ENCODE measurements at regions not wholly inside any gene's neighbourhood (a gene's known extent, or its start where the extent isn't known, plus 50 kb on each side); places are given as distances from the start of the nearest gene placed in this dataset.

DNA sequence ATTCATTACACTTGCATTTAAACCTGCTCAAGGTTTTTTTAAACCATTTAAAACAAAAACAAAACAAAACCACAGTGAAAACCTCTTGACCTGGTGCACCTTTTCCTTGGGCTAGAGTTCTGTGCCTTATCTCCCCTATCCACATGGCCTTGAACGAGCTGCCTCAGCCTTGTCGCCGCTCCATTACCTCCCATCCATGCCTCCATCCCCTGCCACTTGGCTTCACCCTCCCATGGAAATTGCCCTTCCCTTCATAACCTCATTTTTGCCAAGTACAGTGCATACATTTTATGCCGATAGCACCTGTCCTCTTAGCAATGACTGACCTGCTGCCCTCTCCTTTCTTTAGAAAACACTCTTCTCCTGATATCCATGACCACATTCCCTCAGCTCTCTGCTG is 188.6 kb upstream of the ASIC2 start:
- DNase-seq: no peak

GRCh38 chr17:33482636-33483035 is 189.5 kb upstream of the ASIC2 start:
- no peak for DNase-seq

GRCh38 chr17:33484559-33484958 is 191.5 kb upstream of the ASIC2 start:
- DNase-seq: no peak

GRCh38 chr17:33486135-33486885 is 193.2 kb upstream of the ASIC2 start:
- DNase-seq: no peak

- no peak for DNase-seq
Observed at GRCh38 chr17:33487187-33487879, 194.2 kb upstream of the ASIC2 start.

GRCh38 chr17:33491871-33492481 is 198.9 kb upstream of the ASIC2 start:
- no peak for DNase-seq

DNA sequence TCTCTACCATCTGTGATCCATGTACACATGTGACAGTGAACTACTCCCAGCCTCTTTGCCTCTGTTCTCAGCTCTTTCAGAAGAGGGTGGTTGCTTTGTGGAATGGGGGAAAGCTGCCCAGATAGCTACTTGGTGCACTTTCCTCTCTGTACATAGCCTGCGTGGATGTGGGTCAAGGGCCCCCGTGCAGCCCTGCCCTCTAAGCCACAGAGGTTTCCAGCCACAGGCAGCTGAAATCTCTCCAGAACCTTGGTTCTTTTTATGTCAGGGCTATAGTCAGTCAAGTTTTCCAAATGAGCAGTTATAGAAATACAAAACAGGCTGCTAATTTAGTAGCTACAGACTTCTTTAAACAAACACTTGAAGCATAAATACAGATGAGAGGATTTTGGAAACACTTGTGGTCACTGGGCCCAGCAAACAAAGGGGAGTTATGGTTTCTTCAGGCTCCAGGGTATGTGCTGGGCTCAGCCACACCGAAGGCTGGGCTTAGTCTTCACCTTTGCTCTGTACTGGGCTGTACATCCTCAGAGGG is 199.7 kb upstream of the ASIC2 start:
- DNase-seq: no peak

DNA sequence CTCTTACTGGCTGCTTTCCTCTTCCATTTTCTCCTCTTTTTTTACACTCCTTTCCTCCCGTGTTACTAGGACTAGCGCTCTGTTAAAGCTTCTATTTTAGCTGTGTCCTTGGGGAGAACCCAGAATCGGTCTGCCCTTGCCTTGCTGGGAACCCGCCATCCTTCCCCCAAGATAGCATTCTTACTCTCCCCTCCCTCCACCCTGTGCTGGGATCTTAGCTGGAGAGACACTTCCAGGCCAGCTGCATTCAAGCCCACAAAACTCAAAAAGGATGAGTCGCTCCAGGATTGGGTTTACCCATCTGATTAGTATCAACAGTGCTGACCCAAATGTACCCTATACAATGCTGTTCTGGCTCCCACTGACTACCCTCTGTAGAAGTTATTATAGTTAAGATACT is 200.5 kb upstream of the ASIC2 start:
- no peak for DNase-seq

- peak in 1 of 2 experiments; percentile 4 for DNase-seq
Observed at GRCh38 chr17:33494151-33494550, 201.1 kb upstream of the ASIC2 start.

- DNase-seq: no peak
Observed at GRCh38 chr17:33497623-33498022, 204.5 kb upstream of the ASIC2 start.

DNA sequence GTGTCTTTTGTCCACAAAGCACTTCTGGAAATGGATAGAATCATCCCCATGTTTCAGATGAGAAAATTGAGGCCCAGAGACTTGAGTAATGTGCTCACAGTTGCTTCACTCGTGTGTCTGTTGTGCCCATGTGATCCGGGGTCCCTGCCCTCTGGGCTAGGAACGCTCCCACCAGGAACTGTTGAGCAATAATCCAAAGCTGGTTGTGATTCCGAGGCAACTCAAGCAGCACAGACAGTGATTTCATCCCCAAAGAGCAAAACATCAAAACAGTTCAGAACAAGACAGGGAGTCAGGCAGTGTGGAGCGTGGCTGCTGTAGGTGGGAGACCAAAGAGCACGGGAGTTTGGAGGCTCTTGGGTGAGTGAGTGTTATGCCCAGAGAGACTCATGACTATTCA is 205.0 kb upstream of the ASIC2 start:
- no peak for DNase-seq

DNA sequence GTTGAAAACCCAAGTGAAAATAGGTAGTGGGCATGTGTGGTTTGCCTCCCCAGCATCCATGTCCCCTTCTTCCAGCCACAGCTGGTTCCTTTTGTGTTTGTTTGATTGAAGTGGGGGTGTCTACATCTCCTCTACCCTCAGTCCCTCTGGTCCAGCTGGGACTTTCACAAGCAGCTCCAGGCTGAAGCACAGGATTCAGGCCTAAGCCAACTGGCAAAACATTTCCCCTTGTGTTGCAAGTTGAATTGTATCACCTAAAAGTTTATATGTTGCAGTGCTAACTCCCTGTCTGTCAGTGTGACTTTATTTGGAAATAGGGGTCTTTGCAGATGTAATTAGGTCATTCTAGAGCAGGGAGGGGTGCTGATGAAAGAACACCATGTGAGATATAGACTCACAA is 205.9 kb upstream of the ASIC2 start:
- no peak for DNase-seq

- DNase-seq: no peak
Observed at GRCh38 chr17:33500151-33500550, 207.1 kb upstream of the ASIC2 start.

GRCh38 chr17:33501185-33501584 is 208.1 kb upstream of the ASIC2 start:
- DNase-seq: no peak

- no peak for DNase-seq
Observed at GRCh38 chr17:33504571-33504970, 211.5 kb upstream of the ASIC2 start.

DNA sequence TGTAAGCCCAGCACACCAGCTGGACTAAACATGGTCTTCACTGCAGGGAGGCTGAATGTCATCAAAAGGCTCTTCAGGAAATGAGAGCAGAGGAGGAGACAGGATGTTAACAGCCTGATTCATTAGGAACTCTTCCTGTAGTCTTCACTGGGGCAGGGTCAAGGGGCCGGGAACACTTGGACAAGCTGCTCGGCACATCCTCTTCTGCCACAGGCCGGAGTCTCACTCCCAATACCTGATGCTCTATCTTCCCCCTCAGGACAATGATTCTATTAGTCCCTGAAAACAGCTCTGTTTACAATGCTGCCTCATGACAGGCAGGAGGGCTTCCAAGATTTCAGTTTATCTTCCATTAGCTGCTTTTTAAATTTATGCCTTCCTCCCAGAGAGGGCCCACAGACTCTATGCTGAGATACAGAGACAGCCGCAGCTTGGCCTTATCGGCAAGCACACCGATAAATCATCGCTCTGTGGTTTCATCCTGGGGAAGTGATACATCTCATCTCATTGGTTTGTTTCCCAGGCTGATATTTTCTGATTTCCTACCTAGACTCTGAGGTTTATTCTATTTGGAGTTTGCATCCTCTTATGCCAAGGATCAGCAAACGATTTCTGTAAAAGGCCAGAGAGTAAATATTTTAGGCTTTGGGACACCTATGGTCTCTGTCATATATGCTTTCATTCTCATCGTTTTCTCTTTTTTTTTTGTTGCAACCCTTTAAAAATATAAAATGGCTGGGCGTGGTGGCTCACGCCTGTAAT is 214.0 kb upstream of the ASIC2 start:
- no peak for DNase-seq

GRCh38 chr17:33508215-33508614 is 215.1 kb upstream of the ASIC2 start:
- no peak for DNase-seq

DNA sequence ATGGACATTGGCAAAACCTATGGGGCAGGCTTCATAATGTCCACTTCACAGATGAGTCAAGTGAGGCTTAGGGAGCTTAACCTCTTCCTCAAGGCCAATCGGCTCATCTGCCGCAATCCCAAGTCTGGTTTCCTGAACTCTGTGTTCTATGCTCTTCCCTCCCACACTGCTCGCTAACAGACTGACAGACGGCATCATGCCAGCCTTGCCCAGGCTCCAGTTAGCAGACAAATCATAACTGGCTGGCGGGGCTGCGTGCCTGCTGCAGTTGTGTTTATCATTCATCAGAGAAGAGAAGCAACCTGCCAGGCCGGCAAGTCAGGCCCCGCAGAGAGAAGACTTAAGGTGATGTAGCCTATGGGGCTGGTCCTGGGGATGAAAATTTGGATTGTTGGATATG is 216.2 kb upstream of the ASIC2 start:
- DNase-seq: no peak

DNA sequence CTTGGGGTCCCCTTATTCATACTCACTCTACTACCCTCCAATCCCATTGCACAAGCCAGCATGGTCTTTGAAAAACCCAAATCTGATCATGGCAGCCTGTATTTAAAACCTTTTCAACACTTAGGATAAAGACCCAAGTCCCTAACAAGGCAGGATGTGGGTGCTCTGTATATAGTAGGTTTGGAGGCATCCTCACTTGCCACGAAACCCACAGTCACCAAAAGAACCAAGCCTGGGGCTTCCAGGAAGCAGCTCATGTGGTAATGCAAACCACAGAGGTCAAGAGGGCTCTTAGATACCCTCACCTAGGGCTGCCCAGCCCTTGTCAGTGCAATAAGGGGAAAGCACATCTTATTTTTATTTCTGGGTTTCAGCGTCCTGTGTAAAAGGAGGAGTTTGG is 218.6 kb upstream of the ASIC2 start:
- DNase-seq: no peak

DNA sequence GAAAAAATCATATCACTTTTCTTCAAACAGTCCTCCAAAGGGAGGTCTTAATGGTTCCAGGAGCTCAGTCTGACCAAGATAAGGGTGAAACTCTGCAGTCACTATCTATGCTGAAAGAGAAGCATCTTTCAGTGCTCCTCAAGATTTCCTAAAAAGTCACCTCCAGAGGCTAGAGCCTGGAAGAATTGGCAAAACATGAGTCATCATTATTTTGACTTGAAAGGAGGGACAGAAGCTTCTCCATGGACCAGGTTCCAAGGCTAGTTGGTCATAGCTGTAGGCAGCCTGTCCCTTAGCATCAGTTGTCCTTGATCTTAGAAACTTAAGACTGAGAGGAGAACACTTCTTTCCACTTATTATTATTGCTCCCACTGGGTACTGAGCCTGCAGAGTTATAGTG is 219.0 kb upstream of the ASIC2 start:
- DNase-seq: no peak

GRCh38 chr17:33513769-33514168 is 220.7 kb upstream of the ASIC2 start:
- no peak for DNase-seq

DNA sequence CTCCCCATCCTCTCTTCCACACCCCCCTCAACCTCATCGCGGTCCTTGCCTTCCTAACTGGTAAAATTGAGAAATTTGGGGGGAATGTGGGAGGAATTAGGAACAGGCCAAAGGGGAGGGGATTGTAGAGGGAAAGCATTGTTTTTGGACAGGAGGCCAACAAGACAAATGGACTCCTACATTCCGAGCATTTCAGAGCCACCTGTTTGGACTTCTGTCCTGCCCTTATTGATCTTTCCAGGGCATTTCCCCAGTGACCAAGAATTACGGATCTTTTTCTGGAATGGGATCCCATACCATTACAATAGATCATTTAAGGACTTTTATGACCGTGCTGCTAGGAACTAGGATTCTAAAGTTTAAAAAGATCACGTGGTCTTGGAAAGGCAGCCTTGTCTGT is 221.3 kb upstream of the ASIC2 start:
- DNase-seq: no peak

DNA sequence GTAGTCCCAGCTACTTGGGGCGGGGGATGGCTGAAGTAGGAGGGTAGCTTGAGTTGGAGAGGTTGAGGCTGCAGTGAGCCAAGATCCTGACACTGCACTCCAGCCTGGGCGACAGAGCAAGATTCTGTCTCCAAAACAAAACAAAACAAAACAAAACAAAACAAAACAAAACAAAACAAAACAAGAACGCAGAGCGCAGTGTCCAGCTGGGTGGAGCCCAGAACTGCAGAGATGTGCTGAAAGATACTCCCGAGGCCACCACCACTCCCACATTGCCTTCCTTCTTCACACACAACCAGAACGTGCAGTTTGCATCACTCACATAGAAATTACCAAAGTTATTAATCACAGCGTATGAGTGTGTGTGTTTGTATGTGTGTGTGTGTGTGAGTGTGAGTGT is 222.9 kb upstream of the ASIC2 start:
- DNase-seq: no peak
